ENCODE measurements at regions not wholly inside any gene's neighbourhood (a gene's known extent, or its start where the extent isn't known, plus 50 kb on each side); places are given as distances from the start of the nearest gene placed in this dataset.
"Not testable (repeated sequence)": the region's sequence is repeated elsewhere in the genome, so short reads cannot be mapped to it uniquely, and the experiment has no call there.

DNA sequence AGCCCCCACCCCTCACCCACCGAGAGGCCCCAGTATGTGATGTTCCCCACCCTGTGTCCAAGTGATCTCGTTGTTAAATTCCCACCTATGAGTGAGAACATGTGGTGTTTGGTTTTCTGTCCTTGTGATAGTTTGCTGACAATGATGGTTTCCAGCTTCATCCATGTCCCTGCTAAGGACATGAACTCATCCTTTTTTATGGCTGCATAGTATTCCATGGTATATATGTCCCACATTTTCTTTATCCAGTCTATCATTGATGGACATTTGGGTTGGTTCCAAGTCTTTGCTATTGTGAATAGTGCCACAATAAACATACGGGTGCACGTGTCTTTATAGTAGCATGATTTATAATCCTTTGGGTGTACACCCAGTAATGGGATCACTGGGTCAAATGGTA lies 79.2 kb downstream of the PXDC1 start:
- not testable (repeated sequence) for H3K27me3 ChIP-seq (ENCODE audit: control insufficient read depth, insufficient read depth, low read length); H3K4me1 ChIP-seq (ENCODE audit: control insufficient read depth, insufficient read depth, low read length); H3K27ac ChIP-seq (ENCODE audit: low read length); H3K4me3 ChIP-seq (ENCODE audit: low read length); H3K9me3 ChIP-seq (ENCODE audit: control insufficient read depth, insufficient read depth, low read length); H3K36me3 ChIP-seq (ENCODE audit: control insufficient read depth, insufficient read depth, low read length); DNase-seq (ENCODE audit: low read depth, low spot score)
- WGBS (ENCODE audit: insufficient coverage, insufficient read length) = no CpG with 5 or more reads among the region's 4 CpGs

DNA sequence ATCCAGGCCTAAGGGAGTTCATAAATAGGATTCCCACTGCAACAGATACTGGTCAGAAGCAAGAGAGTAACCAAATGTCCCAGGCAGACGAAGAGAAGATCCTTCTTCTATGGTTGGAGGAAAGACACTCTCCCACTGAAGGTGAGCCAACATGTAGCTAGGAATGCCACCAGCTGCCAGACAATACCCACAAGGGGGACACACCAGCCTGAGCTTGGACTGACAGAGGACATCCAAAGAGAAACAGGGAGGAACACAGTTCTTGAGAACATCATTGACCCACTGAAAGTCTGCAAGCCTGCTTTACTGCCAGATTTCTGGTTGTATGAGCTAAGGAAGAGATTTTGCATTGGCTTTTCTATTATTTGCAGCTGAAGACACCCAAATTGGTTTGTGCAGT lies 80.1 kb downstream of the PXDC1 start:
- H3K9me3 ChIP-seq (ENCODE audit: control insufficient read depth, insufficient read depth, low read length) = no peaks in the 10 kb centered on the region
- no peak overlapping the region for H3K27ac ChIP-seq (ENCODE audit: low read length)
- WGBS (ENCODE audit: insufficient coverage, insufficient read length) = no CpG with 5 or more reads among the region's 1 CpG
- no peak overlapping the region for H3K4me3 ChIP-seq (ENCODE audit: low read length)
- DNase-seq (ENCODE audit: low read depth, low spot score) = no peak
- no peaks in the 10 kb centered on the region for H3K36me3 ChIP-seq (ENCODE audit: control insufficient read depth, insufficient read depth, low read length)
- H3K4me1 ChIP-seq (ENCODE audit: control insufficient read depth, insufficient read depth, low read length) = no peaks in the 10 kb centered on the region
- no peaks in the 10 kb centered on the region for H3K27me3 ChIP-seq (ENCODE audit: control insufficient read depth, insufficient read depth, low read length)

DNA sequence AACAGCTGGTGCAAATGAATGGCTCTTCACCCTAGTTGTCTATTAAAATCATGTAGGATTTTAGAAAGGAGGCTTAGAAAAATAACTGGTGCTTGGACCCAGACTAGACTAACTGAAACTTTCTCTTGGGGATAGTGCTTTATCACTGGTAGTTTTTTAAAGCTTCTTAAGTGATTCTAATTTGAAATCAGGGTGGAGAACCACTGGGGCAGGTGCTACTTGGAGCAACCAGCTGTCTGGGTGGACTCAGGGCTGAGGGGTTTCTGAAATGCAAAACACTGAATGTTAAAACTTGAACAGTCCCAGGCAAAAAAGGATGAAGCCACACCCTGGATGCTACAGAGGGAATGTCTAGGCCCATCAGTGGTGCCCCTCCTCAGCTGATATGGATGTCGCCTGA lies 81.2 kb downstream of the PXDC1 start:
- no peak for DNase-seq (ENCODE audit: low read depth, low spot score)
- H3K9me3 ChIP-seq (ENCODE audit: control insufficient read depth, insufficient read depth, low read length) = no peaks in the 10 kb centered on the region
- no peak overlapping the region for H3K27ac ChIP-seq (ENCODE audit: low read length)
- no CpG with 5 or more reads among the region's 1 CpG for WGBS (ENCODE audit: insufficient coverage, insufficient read length)
- H3K4me3 ChIP-seq (ENCODE audit: low read length) = no peak overlapping the region
- H3K36me3 ChIP-seq (ENCODE audit: control insufficient read depth, insufficient read depth, low read length) = no peaks in the 10 kb centered on the region
- H3K4me1 ChIP-seq (ENCODE audit: control insufficient read depth, insufficient read depth, low read length) = no peaks in the 10 kb centered on the region; the same call in 1 of the 2 replicates
- no peaks in the 10 kb centered on the region for H3K27me3 ChIP-seq (ENCODE audit: control insufficient read depth, insufficient read depth, low read length)

GRCh38 chr6:3669916-3670315 lies 81.6 kb downstream of the PXDC1 start:
- no peaks in the 10 kb centered on the region for H3K9me3 ChIP-seq (ENCODE audit: control insufficient read depth, insufficient read depth, low read length)
- DNase-seq (ENCODE audit: low read depth, low spot score) = no peak
- no CpG with 5 or more reads among the region's 5 CpGs for WGBS (ENCODE audit: insufficient coverage, insufficient read length)
- H3K4me3 ChIP-seq (ENCODE audit: low read length) = no peak overlapping the region
- H3K36me3 ChIP-seq (ENCODE audit: control insufficient read depth, insufficient read depth, low read length) = no peaks in the 10 kb centered on the region
- H3K4me1 ChIP-seq (ENCODE audit: control insufficient read depth, insufficient read depth, low read length) = peaks cover 2% of the 10 kb centered on the region; the same call in 1 of the 2 replicates
- no peak overlapping the region for H3K27ac ChIP-seq (ENCODE audit: low read length)
- H3K27me3 ChIP-seq (ENCODE audit: control insufficient read depth, insufficient read depth, low read length) = no peaks in the 10 kb centered on the region

- Histone ChIP-seq H3K27me3 (ENCODE audit: control insufficient read depth, insufficient read depth, low read length) (no peaks in the 10 kb centered on the region), H3K4me3 (ENCODE audit: low read length) (no peak overlapping the region), H3K4me1 (ENCODE audit: control insufficient read depth, insufficient read depth, low read length) (peaks cover 3% of the 10 kb centered on the region; the same call in 1 of the 2 replicates), H3K27ac (ENCODE audit: low read length) (no peak overlapping the region), H3K9me3 (ENCODE audit: control insufficient read depth, insufficient read depth, low read length) (no peaks in the 10 kb centered on the region), H3K36me3 (ENCODE audit: control insufficient read depth, insufficient read depth, low read length) (no peaks in the 10 kb centered on the region)
- no peak for DNase-seq (ENCODE audit: low read depth, low spot score)
- WGBS (ENCODE audit: insufficient coverage, insufficient read length) = no CpG with 5 or more reads among the region's 1 CpG
Observed at GRCh38 chr6:3665608-3666007, 85.9 kb downstream of the PXDC1 start.

GRCh38 chr6:3664625-3665041 lies 86.9 kb downstream of the PXDC1 start:
- WGBS (ENCODE audit: insufficient coverage, insufficient read length) = no CpG with 5 or more reads among the region's 8 CpGs
- H3K36me3 ChIP-seq (ENCODE audit: control insufficient read depth, insufficient read depth, low read length) = no peaks in the 10 kb centered on the region
- H3K4me1 ChIP-seq (ENCODE audit: control insufficient read depth, insufficient read depth, low read length) = peaks cover 3% of the 10 kb centered on the region; the same call in 1 of the 2 replicates
- no peaks in the 10 kb centered on the region for H3K9me3 ChIP-seq (ENCODE audit: control insufficient read depth, insufficient read depth, low read length)
- no peaks in the 10 kb centered on the region for H3K27me3 ChIP-seq (ENCODE audit: control insufficient read depth, insufficient read depth, low read length)
- no peak overlapping the region for H3K4me3 ChIP-seq (ENCODE audit: low read length)
- DNase-seq (ENCODE audit: low read depth, low spot score) = no peak
- no peak overlapping the region for H3K27ac ChIP-seq (ENCODE audit: low read length)

DNA sequence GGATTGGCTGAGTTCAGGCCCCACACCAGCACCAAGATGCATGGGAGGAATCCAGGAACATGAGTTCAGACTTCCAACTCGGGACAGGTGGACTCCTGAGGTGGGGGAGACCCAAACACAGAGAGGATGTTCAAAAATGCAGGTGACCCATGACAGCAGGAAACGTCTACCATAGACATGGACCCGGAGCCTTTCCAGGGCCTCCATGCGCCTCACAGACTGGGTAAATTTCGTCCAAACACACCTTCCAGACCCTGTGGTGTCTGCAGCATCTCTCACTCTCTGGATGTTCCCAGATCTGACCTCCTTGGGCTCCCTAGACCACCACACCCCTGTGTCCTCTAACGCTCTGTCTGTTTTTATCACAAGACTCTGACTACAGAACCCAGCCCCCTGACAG lies 87.7 kb downstream of the PXDC1 start:
- H3K9me3 ChIP-seq (ENCODE audit: control insufficient read depth, insufficient read depth, low read length) = no peaks in the 10 kb centered on the region
- no peak for DNase-seq (ENCODE audit: low read depth, low spot score)
- H3K36me3 ChIP-seq (ENCODE audit: control insufficient read depth, insufficient read depth, low read length) = no peaks in the 10 kb centered on the region
- H3K4me1 ChIP-seq (ENCODE audit: control insufficient read depth, insufficient read depth, low read length) = peaks cover 3% of the 10 kb centered on the region; the same call in 1 of the 2 replicates
- H3K27ac ChIP-seq (ENCODE audit: low read length) = no peak overlapping the region
- no CpG with 5 or more reads among the region's 6 CpGs for WGBS (ENCODE audit: insufficient coverage, insufficient read length)
- H3K4me3 ChIP-seq (ENCODE audit: low read length) = no peak overlapping the region
- no peaks in the 10 kb centered on the region for H3K27me3 ChIP-seq (ENCODE audit: control insufficient read depth, insufficient read depth, low read length)

GRCh38 chr6:3663081-3663480 lies 88.4 kb downstream of the PXDC1 start:
- Histone ChIP-seq H3K27me3 (ENCODE audit: control insufficient read depth, insufficient read depth, low read length) (no peaks in the 10 kb centered on the region), H3K4me1 (ENCODE audit: control insufficient read depth, insufficient read depth, low read length) (peaks cover 3% of the 10 kb centered on the region; the same call in 1 of the 2 replicates), H3K4me3 (ENCODE audit: low read length) (no peak overlapping the region), H3K27ac (ENCODE audit: low read length) (no peak overlapping the region), H3K9me3 (ENCODE audit: control insufficient read depth, insufficient read depth, low read length) (no peaks in the 10 kb centered on the region), H3K36me3 (ENCODE audit: control insufficient read depth, insufficient read depth, low read length) (no peaks in the 10 kb centered on the region)
- no peak for DNase-seq (ENCODE audit: low read depth, low spot score)
- WGBS (ENCODE audit: insufficient coverage, insufficient read length) = no CpG with 5 or more reads among the region's 8 CpGs

DNA sequence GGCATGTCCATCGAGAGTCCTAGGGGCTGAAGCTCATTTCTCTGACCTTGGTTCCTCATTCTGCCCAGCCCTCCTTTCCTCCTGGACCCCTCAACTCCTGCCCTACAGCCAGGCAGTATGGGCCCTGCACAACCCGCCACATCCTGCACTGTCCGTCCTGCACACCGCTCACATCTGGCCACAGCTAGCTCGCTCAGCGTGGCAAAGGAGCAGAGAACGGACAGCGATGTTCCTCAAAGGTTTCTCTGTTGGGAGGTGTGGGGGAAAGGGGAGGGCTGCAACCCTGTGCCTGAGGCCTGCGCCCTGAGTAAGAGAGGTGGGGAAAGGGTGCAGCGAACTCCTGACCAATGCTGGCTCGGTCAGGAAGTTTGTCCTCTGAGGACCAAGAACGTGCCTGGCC lies 90.1 kb downstream of the PXDC1 start:
- Histone ChIP-seq H3K4me3 (ENCODE audit: low read length) (no peak overlapping the region), H3K27me3 (ENCODE audit: control insufficient read depth, insufficient read depth, low read length) (no peaks in the 10 kb centered on the region), H3K36me3 (ENCODE audit: control insufficient read depth, insufficient read depth, low read length) (no peaks in the 10 kb centered on the region), H3K27ac (ENCODE audit: low read length) (no peak overlapping the region), H3K9me3 (ENCODE audit: control insufficient read depth, insufficient read depth, low read length) (no peaks in the 10 kb centered on the region), H3K4me1 (ENCODE audit: control insufficient read depth, insufficient read depth, low read length) (peaks cover 3% of the 10 kb centered on the region; the same call in 1 of the 2 replicates)
- WGBS (ENCODE audit: insufficient coverage, insufficient read length) = no CpG with 5 or more reads among the region's 12 CpGs
- DNase-seq (ENCODE audit: low read depth, low spot score) = no peak

DNA sequence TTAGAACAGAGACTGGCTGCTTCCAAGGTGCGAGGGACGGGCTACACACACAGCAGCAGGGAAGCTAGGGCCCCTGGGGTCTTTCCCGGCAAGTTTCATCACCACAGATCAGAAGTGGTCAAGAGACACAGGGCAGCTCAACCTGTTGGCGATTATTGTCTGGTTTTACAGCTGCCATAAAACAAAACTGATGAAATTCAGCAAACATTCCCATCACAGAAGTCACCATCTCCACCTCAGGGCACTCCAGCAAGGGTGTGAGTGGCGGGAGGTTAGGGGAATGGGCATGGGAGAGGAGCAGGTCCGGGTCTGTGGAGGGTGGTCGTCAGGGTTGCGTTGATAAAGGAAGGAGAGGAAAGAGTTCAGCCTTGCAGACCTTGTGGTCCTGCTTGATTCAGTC lies 91.0 kb downstream of the PXDC1 start:
- DNase-seq (ENCODE audit: low read depth, low spot score) = no peak
- no peak overlapping the region for H3K4me3 ChIP-seq (ENCODE audit: low read length)
- H3K36me3 ChIP-seq (ENCODE audit: control insufficient read depth, insufficient read depth, low read length) = no peaks in the 10 kb centered on the region
- no CpG with 5 or more reads among the region's 8 CpGs for WGBS (ENCODE audit: insufficient coverage, insufficient read length)
- H3K27me3 ChIP-seq (ENCODE audit: control insufficient read depth, insufficient read depth, low read length) = no peaks in the 10 kb centered on the region
- no peaks in the 10 kb centered on the region for H3K9me3 ChIP-seq (ENCODE audit: control insufficient read depth, insufficient read depth, low read length)
- H3K4me1 ChIP-seq (ENCODE audit: control insufficient read depth, insufficient read depth, low read length) = peaks cover 3% of the 10 kb centered on the region; the same call in 1 of the 2 replicates
- H3K27ac ChIP-seq (ENCODE audit: low read length) = no peak overlapping the region

GRCh38 chr6:3659748-3660147 lies 91.8 kb downstream of the PXDC1 start:
- DNase-seq (ENCODE audit: low read depth, low spot score) = no peak
- no peaks in the 10 kb centered on the region for H3K9me3 ChIP-seq (ENCODE audit: control insufficient read depth, insufficient read depth, low read length)
- no peak overlapping the region for H3K27ac ChIP-seq (ENCODE audit: low read length)
- H3K4me3 ChIP-seq (ENCODE audit: low read length) = no peak overlapping the region
- H3K27me3 ChIP-seq (ENCODE audit: control insufficient read depth, insufficient read depth, low read length) = no peaks in the 10 kb centered on the region
- no peaks in the 10 kb centered on the region for H3K36me3 ChIP-seq (ENCODE audit: control insufficient read depth, insufficient read depth, low read length)
- peaks cover 1% of the 10 kb centered on the region; the same call in 1 of the 2 replicates for H3K4me1 ChIP-seq (ENCODE audit: control insufficient read depth, insufficient read depth, low read length)
- WGBS (ENCODE audit: insufficient coverage, insufficient read length) = no CpG with 5 or more reads among the region's 6 CpGs
